Stomach (tissue), 4 donors: ENCODE measurements at regions not wholly inside any gene's neighbourhood (a gene's known extent, or its start where the extent isn't known, plus 50 kb on each side); places are given as distances from the start of the nearest gene placed in this dataset.

Experiments
- CTCF ChIP-seq, 7 experiments: fragments of 450-650 bp in 4 of 7; fragments of 200-600 bp in 3 of 7; sonication (generic) in 3 of 7; IDR thresholded peaks; one replicate each; pipeline ENCODE4 v1.5.1; 2016 to 2019; ENCODE audit warnings: antibody characterized with exemption in 7 of 7, control low read depth in 2 of 7, mild to moderate bottlenecking in 1 of 7
- POLR2A ChIP-seq, 4 donors: fragments of 450-650 bp; IDR thresholded peaks; one replicate each; pipeline ENCODE4 v1.6.1; 2016; ENCODE audit warnings: antibody characterized with exemption in 4 of 4, control low read depth in 2 of 4, mild to moderate bottlenecking in 1 of 4, moderate library complexity in 1 of 4

GRCh38 chr2:94970353-94970752, 55.2 kb upstream of the MAL start:
- TF ChIP-seq POLR2A (IDR thresholded peaks at IDR 0.05) (no peak), CTCF (IDR thresholded peaks at IDR 0.05) (no peak)
